IMR-90 (cell line): ENCODE measurements at regions not wholly inside any gene's neighbourhood (a gene's known extent, or its start where the extent isn't known, plus 50 kb on each side); places are given as distances from the start of the nearest gene placed in this dataset.

Experiments
- POLR2A ChIP-seq: IDR thresholded peaks from 2 replicates; pipeline ENCODE4 v1.6.1; 2012; ENCODE audit warnings: mild to moderate bottlenecking, low read depth, low read length
- RAD21 ChIP-seq: IDR thresholded peaks from 2 replicates; pipeline ENCODE4 v1.6.1; 2012; ENCODE audit warnings: low read length, improper control_type of control experiment
- TF ChIP-seq, protein P1 (sequence below): fragments of 150-350 bp; IDR thresholded peaks from 2 replicates; pipeline ENCODE4 v1.6.1; 2017; ENCODE audit warnings: mild to moderate bottlenecking, antibody characterized with exemption, low read length, low read depth
- TF ChIP-seq, protein P2 (sequence below): conservative IDR thresholded peaks from 2 replicates; pipeline ENCODE4 v1.5.1; 2012; ENCODE audit warnings: mild to moderate bottlenecking, low read depth, low read length, improper control_type of control experiment

DNA sequence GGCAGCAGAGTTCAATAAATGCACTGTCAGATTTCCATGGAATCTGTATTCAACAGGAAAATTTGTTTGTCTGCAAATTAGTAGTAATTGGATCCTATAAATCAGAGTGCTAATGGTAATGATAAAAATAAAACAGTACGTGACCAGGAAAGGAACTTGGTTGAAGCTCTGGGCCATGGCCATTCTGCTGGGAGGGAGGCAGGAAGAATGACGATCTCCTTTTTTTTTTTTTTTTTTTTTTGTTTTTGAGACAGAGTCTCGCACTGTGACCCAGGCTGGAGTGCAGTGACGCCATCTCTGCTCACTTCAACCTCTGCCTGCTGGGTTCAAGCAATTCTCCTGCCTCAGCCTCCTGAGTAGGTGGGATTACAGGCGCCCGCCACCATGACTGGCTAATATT, 94.8 kb upstream of the SEC11C start:
- TF ChIP-seq, protein P1, sequence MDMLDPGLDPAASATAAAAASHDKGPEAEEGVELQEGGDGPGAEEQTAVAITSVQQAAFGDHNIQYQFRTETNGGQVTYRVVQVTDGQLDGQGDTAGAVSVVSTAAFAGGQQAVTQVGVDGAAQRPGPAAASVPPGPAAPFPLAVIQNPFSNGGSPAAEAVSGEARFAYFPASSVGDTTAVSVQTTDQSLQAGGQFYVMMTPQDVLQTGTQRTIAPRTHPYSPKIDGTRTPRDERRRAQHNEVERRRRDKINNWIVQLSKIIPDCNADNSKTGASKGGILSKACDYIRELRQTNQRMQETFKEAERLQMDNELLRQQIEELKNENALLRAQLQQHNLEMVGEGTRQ, result no peak
- TF ChIP-seq POLR2A (no peak), RAD21 (no peak)
- TF ChIP-seq, protein P2, sequence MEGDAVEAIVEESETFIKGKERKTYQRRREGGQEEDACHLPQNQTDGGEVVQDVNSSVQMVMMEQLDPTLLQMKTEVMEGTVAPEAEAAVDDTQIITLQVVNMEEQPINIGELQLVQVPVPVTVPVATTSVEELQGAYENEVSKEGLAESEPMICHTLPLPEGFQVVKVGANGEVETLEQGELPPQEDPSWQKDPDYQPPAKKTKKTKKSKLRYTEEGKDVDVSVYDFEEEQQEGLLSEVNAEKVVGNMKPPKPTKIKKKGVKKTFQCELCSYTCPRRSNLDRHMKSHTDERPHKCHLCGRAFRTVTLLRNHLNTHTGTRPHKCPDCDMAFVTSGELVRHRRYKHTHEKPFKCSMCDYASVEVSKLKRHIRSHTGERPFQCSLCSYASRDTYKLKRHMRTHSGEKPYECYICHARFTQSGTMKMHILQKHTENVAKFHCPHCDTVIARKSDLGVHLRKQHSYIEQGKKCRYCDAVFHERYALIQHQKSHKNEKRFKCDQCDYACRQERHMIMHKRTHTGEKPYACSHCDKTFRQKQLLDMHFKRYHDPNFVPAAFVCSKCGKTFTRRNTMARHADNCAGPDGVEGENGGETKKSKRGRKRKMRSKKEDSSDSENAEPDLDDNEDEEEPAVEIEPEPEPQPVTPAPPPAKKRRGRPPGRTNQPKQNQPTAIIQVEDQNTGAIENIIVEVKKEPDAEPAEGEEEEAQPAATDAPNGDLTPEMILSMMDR, result no peak
